Peyer's patch (tissue), 4 donors: ENCODE measurements at regions not wholly inside any gene's neighbourhood (a gene's known extent, or its start where the extent isn't known, plus 50 kb on each side); places are given as distances from the start of the nearest gene placed in this dataset.

Experiments
- POLR2A ChIP-seq, 2 donors: fragments of 450-650 bp; IDR thresholded peaks; one replicate each; pipeline ENCODE4 v1.5.1; 2017; ENCODE audit warnings: antibody characterized with exemption in 2 of 2, mild to moderate bottlenecking in 2 of 2, moderate library complexity in 2 of 2
- TF ChIP-seq, protein P1 (sequence below), 6 experiments: fragments of 450-650 bp in 4 of 6; fragments of 200-600 bp in 2 of 6; sonication (generic) in 1 of 6; IDR thresholded peaks; one replicate each; pipeline ENCODE4 v1.5.1; 2017 to 2019; ENCODE audit warnings: antibody characterized with exemption in 6 of 6, mild to moderate bottlenecking in 3 of 6, moderate library complexity in 1 of 6

DNA sequence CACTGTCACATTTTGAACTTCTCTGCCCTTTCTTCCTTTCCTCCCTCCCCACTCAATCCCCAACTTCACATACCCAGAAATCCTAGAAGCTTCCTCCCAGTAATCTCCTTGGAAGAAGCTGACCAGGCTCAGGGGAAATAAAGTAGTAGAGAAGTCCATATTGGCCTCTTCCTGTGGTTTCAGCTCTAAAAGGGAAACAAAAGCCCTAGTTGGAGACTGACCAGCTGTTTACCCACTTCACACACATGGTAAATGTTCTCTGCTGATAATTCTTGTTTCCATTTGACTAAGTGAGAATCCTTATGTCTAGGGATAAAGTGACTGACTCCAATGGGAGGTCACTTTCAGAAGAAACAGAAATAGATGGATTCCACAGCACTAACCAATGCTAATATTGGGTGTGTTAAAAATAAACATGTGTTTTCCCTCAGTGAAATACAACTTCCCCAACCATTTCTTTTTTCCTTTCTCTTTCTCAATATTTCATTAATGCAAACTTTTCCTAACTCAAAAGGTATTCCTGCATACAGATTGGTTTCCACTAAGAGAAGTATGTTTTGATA, 178.9 kb upstream of the DPT start:
- TF ChIP-seq, protein P1, sequence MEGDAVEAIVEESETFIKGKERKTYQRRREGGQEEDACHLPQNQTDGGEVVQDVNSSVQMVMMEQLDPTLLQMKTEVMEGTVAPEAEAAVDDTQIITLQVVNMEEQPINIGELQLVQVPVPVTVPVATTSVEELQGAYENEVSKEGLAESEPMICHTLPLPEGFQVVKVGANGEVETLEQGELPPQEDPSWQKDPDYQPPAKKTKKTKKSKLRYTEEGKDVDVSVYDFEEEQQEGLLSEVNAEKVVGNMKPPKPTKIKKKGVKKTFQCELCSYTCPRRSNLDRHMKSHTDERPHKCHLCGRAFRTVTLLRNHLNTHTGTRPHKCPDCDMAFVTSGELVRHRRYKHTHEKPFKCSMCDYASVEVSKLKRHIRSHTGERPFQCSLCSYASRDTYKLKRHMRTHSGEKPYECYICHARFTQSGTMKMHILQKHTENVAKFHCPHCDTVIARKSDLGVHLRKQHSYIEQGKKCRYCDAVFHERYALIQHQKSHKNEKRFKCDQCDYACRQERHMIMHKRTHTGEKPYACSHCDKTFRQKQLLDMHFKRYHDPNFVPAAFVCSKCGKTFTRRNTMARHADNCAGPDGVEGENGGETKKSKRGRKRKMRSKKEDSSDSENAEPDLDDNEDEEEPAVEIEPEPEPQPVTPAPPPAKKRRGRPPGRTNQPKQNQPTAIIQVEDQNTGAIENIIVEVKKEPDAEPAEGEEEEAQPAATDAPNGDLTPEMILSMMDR (IDR thresholded peaks at IDR 0.05) = no peak
- no peak for TF ChIP-seq POLR2A (IDR thresholded peaks at IDR 0.05)
